DOHH2 (cell line): ENCODE measurements at regions not wholly inside any gene's neighbourhood (a gene's known extent, or its start where the extent isn't known, plus 50 kb on each side); places are given as distances from the start of the nearest gene placed in this dataset.

Experiments
- H3F3A ChIP-seq: fragments of 200-600 bp; sonication (generic), shearing (Covaris generic); 2 replicates; pipeline ENCODE4 v1.6.0; 2016; ENCODE audit warnings: antibody characterized with exemption, mild to moderate bottlenecking; ENCODE audit not compliant: control insufficient read depth, insufficient read depth
- H3K27ac ChIP-seq: fragments of 200-600 bp; sonication (generic); 2 replicates; pipeline ENCODE4 v1.5.1; 2014; ENCODE audit warnings: low read depth, mild to moderate bottlenecking, low read length, moderate library complexity
- H3K27me3 ChIP-seq: fragments of 200-600 bp; sonication (generic); 2 replicates; pipeline ENCODE4 v1.6.1; 2014; ENCODE audit warnings: mild to moderate bottlenecking, low read length, mixed read lengths; ENCODE audit not compliant: control insufficient read depth
- H3K36me3 ChIP-seq: fragments of 200-600 bp; sonication (generic); 2 replicates; pipeline ENCODE4 v1.6.1; 2014; ENCODE audit warnings: mild to moderate bottlenecking, low read length, moderate library complexity, mixed read lengths; ENCODE audit not compliant: control insufficient read depth
- H3K4me1 ChIP-seq: fragments of 200-600 bp; sonication (generic); 2 replicates; pipeline ENCODE4 v1.6.1; 2014; ENCODE audit warnings: mild to moderate bottlenecking, low read length, mixed read lengths; ENCODE audit not compliant: control insufficient read depth
- H3K4me2 ChIP-seq: fragments of 200-600 bp; sonication (generic); 2 replicates; pipeline ENCODE4 v1.6.0; 2014; ENCODE audit warnings: mild to moderate bottlenecking, low read length, moderate library complexity
- H3K4me3 ChIP-seq: fragments of 200-600 bp; sonication (generic); 2 replicates; pipeline ENCODE4 v1.5.1; 2014; ENCODE audit warnings: mild to moderate bottlenecking, low read length, mixed read lengths
- H3K79me2 ChIP-seq: fragments of 200-600 bp; sonication (generic); 2 replicates; pipeline ENCODE4 v1.6.1; 2014; ENCODE audit warnings: mild to moderate bottlenecking, low read length, mixed read lengths; ENCODE audit not compliant: control insufficient read depth
- H3K9me2 ChIP-seq: fragments of 200-600 bp; sonication (generic); replicated peaks from 2 replicates; pipeline ENCODE4 v1.6.1; 2014; ENCODE audit warnings: mild to moderate bottlenecking, low read length, mixed read lengths; ENCODE audit not compliant: control insufficient read depth
- H3K9me3 ChIP-seq: fragments of 200-600 bp; sonication (generic); 2 replicates; pipeline ENCODE4 v1.6.1; 2014; ENCODE audit warnings: antibody characterized with exemption, low read length, mixed read lengths; ENCODE audit not compliant: control insufficient read depth, insufficient read depth
- H4K20me1 ChIP-seq: fragments of 200-600 bp; sonication (generic); 2 replicates; pipeline ENCODE4 v1.6.0; 2014; ENCODE audit warnings: low read depth, mild to moderate bottlenecking, antibody characterized with exemption, low read length, moderate library complexity; ENCODE audit not compliant: control insufficient read depth, insufficient read depth
- CTCF ChIP-seq: fragments of 200-600 bp; sonication (generic); IDR thresholded peaks from one replicate; pipeline ENCODE4 v1.5.1; 2014; ENCODE audit warnings: antibody characterized with exemption, mild to moderate bottlenecking, low read depth, low read length; ENCODE audit not compliant: poor library complexity, severe bottlenecking
- EZH2phosphoT487 ChIP-seq: fragments of 200-600 bp; sonication (generic); IDR thresholded peaks from 2 replicates; pipeline ENCODE4 v1.6.1; 2017; ENCODE audit warnings: borderline replicate concordance, mild to moderate bottlenecking, antibody characterized with exemption, low read length, moderate library complexity, mixed read lengths

DNA sequence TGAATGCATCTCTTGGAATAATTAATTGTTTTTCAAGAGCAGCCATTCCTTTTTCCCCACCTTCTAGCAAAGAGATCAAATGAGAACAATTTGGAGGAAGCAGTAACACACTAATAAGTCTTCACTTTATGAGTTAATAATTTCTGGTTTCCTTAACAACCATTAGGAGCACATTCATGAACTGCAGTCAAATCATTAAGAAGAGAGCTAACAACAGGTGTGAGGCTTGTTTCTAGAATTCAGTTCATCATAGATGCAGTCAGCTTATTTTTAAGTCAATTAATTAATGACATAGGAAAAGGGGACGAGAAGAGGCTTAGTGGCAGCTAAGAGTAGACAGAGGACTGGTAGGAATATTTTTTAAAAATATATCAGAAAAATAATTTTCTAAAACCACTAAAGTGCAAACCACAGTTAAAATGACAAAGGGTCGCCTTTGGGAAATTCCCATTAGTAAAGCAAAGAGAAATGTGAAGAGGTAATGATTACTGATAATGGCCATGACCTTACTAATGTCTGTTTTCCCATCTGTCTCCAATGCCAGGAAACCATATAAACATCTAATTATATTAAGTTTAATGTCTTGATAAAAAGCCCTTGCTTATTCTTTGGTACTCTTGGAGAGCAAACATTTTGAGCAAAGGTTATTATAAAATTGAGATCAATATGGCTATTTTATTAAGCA is 184.2 kb downstream of the KCNJ2 start:
- H4K20me1 ChIP-seq = no peaks in the 10 kb centered on the region
- H3K4me2 ChIP-seq = no peak overlapping the region
- no peaks in the 10 kb centered on the region for H3K9me2 ChIP-seq

DNA sequence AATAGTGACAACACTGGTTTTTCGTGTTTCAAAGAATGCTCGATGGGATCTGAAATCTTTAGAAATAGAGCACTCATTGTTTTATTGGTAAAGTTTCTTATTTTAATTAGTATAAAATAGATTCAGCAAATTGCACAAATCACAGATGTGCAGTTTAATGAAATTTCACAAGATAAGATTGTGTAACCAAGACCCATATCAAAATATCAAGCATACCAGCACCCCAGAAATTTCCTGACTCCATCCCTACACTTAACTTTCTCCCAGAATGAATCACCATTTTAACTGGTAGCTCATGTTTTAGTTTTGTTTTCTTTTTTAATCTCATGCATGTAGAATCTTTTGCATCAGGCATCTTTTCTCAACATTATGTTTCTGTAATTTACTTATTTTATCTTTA is 185.9 kb downstream of the KCNJ2 start:
- Histone ChIP-seq H3K4me1 (no peaks in the 10 kb centered on the region), H3K27me3 (no peaks in the 10 kb centered on the region), H3K4me2 (no peak overlapping the region), H3F3A (no peaks in the 10 kb centered on the region), H3K36me3 (no peaks in the 10 kb centered on the region), H3K9me3 (no peaks in the 10 kb centered on the region), H3K4me3 (no peak overlapping the region), H4K20me1 (no peaks in the 10 kb centered on the region), H3K9me2 (no peaks in the 10 kb centered on the region), H3K27ac (no peak overlapping the region), H3K79me2 (no peaks in the 10 kb centered on the region)
- TF ChIP-seq CTCF (no peak), EZH2phosphoT487 (no peak)

More for the DNA sequence above, 184.2 kb downstream of the KCNJ2 start:
- Histone ChIP-seq H3K27me3 (no peaks in the 10 kb centered on the region), H3K36me3 (no peaks in the 10 kb centered on the region), H3K9me3 (no peaks in the 10 kb centered on the region), H3K27ac (no peak overlapping the region), H3K79me2 (no peaks in the 10 kb centered on the region), H3K4me3 (no peak overlapping the region), H3F3A (no peaks in the 10 kb centered on the region), H3K4me1 (no peaks in the 10 kb centered on the region)
- no peak for TF ChIP-seq EZH2phosphoT487
- TF ChIP-seq CTCF = no peak

- H3K9me2 ChIP-seq = no peaks in the 10 kb centered on the region
- H3K4me2 ChIP-seq = no peak overlapping the region
- H3K4me3 ChIP-seq = no peak overlapping the region
- H3K27ac ChIP-seq = no peak overlapping the region
- no peaks in the 10 kb centered on the region for H4K20me1 ChIP-seq
- no peaks in the 10 kb centered on the region for H3K27me3 ChIP-seq
- no peaks in the 10 kb centered on the region for H3K9me3 ChIP-seq
- H3K36me3 ChIP-seq = no peaks in the 10 kb centered on the region
- no peaks in the 10 kb centered on the region for H3F3A ChIP-seq
- TF ChIP-seq CTCF (no peak), EZH2phosphoT487 (no peak)
- no peaks in the 10 kb centered on the region for H3K4me1 ChIP-seq
- H3K79me2 ChIP-seq = no peaks in the 10 kb centered on the region
Measured at GRCh38 chr17:70357190-70357589, 187.9 kb downstream of the KCNJ2 start.
